Umbilical cord (tissue), 1 donor: ENCODE measurements at regions not wholly inside any gene's neighbourhood (a gene's known extent, or its start where the extent isn't known, plus 50 kb on each side); places are given as distances from the start of the nearest gene placed in this dataset.
"Not testable (repeated sequence)": the region's sequence is repeated elsewhere in the genome, so short reads cannot be mapped to it uniquely, and the experiment has no call there.

ENCODE experiments used
- DNase-seq: peaks from one replicate; pipeline ENCODE4 v3.0.0-alpha.2; 2015; ENCODE audit warnings: low spot score

- no peak for DNase-seq
Observed at GRCh38 chr2:125364192-125364983, 1291.6 kb upstream of the GYPC start.

- no peak for DNase-seq
Observed at GRCh38 chr2:125364984-125365265, 1291.0 kb upstream of the GYPC start.

- no peak for DNase-seq
Observed at GRCh38 chr2:125371867-125372266, 1284.1 kb upstream of the GYPC start.

- no peak for DNase-seq
Observed at GRCh38 chr2:125373293-125373692, 1282.7 kb upstream of the GYPC start.

GRCh38 chr2:125386074-125386473 lies 1269.9 kb upstream of the GYPC start:
- no peak for DNase-seq

GRCh38 chr2:125397535-125398251 lies 1258.3 kb upstream of the GYPC start:
- DNase-seq, result no peak

- DNase-seq, result no peak
Observed at GRCh38 chr2:125398738-125399524, 1257.0 kb upstream of the GYPC start.

GRCh38 chr2:125405816-125406215 lies 1250.1 kb upstream of the GYPC start:
- peak; percentile 76 for DNase-seq

- no peak for DNase-seq
Observed at GRCh38 chr2:125408874-125409538, 1247.0 kb upstream of the GYPC start.

- no peak for DNase-seq
Observed at GRCh38 chr2:125418483-125418882, 1237.5 kb upstream of the GYPC start.

GRCh38 chr2:125422198-125422770 lies 1233.7 kb upstream of the GYPC start:
- not testable (repeated sequence) for DNase-seq

- no peak for DNase-seq
Observed at GRCh38 chr2:125424266-125424785, 1231.6 kb upstream of the GYPC start.

GRCh38 chr2:125427721-125428315 lies 1228.1 kb upstream of the GYPC start:
- no peak for DNase-seq

- no peak for DNase-seq
Observed at GRCh38 chr2:125444106-125444505, 1211.9 kb upstream of the GYPC start.

- no peak for DNase-seq
Observed at GRCh38 chr2:125445495-125445894, 1210.5 kb upstream of the GYPC start.

GRCh38 chr2:125450092-125450491 lies 1205.9 kb upstream of the GYPC start:
- DNase-seq, result no peak

- DNase-seq, result no peak
Observed at GRCh38 chr2:125455110-125455509, 1200.8 kb upstream of the GYPC start.

GRCh38 chr2:125456693-125457363 lies 1199.1 kb upstream of the GYPC start:
- peak; percentile 1 for DNase-seq

- DNase-seq, result no peak
Observed at GRCh38 chr2:125471963-125472362, 1184.0 kb upstream of the GYPC start.

GRCh38 chr2:125479143-125479636 lies 1176.8 kb upstream of the GYPC start:
- no peak for DNase-seq
